ENCODE measurements at regions not wholly inside any gene's neighbourhood (a gene's known extent, or its start where the extent isn't known, plus 50 kb on each side); places are given as distances from the start of the nearest gene placed in this dataset.

DNA sequence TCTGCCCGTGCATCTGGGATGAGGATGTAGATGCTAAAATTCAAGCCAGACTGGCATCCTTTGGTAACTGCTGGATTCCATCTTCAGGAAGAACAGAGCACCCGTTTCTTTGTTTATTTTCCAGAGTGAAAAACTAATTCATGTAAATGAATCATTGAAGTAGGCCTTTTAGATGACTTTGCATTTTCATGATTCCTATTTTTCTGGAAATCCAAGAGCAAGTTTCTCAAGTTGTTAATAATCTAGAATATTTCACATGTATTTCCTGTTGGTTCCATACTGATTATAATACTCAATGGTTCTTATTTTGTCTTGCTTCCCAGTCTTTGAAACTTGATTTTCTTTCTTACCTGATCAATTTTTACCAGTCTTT is 328.4 kb downstream of the LPIN1 start:
- DNase-seq (ENCODE audit: low read depth in 3 of 3, low spot score in 2 of 3): no peak

DNA sequence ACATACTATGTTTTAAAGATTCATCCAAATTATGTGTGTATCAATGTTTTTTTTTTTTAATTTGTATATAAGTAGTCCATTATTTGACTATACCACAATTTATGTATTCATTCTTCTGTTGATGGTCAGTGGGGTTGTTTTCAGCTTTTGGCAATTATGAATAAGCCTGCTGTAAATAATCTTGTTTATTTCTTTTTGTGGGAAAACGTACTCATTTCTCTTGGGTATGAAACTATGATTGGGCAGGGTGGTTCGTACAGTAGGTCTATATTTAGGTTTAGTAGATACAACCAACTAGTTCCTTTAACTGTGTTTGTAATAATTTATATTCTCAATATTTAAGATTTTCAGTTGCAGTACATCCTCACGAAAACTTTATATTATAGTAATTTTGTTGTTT is 329.2 kb downstream of the LPIN1 start:
- DNase-seq (ENCODE audit: low read depth in 3 of 3, low spot score in 2 of 3): no peak

DNA sequence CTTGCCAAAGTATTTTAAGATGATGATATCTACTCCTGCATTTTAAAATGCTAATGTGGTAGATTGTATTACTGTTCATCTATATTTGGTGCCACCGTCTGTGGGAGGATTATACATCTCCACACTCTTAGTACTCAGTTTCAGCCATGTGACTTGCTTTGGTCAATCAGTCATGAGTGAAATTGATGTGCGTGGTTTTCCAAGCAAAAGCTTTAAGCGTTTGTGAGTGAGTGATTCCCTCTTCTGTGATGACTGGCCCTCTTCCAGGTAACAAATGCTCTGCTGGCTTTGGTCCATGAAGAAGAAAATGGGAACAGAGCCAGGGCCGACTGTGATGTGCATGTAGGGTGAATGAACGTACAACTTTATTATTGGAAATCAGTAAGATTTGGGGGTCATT is 330.4 kb downstream of the LPIN1 start:
- DNase-seq (ENCODE audit: low read depth in 3 of 3, low spot score in 2 of 3): no peak

DNA sequence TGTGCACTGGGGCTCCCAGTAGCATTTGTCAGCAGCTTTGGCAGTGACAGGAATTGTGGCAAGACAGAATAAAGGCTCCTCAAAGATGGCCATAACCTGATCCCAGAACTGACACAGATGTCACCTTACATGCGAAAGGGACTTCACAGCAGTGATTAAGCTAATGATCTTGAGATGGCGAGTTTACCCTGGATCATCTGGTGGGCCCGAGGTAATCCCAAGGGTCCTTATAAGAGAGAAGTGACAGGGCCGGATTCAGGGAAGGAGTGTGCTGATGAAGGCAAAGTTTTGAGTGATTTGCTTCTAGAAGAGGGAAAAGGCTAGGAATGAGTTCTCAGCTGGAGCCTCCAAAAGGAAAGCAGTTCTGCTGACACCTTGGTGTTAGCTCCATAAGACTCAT is 333.9 kb downstream of the LPIN1 start:
- DNase-seq (ENCODE audit: low read depth in 3 of 3, low spot score in 2 of 3): no peak

DNA sequence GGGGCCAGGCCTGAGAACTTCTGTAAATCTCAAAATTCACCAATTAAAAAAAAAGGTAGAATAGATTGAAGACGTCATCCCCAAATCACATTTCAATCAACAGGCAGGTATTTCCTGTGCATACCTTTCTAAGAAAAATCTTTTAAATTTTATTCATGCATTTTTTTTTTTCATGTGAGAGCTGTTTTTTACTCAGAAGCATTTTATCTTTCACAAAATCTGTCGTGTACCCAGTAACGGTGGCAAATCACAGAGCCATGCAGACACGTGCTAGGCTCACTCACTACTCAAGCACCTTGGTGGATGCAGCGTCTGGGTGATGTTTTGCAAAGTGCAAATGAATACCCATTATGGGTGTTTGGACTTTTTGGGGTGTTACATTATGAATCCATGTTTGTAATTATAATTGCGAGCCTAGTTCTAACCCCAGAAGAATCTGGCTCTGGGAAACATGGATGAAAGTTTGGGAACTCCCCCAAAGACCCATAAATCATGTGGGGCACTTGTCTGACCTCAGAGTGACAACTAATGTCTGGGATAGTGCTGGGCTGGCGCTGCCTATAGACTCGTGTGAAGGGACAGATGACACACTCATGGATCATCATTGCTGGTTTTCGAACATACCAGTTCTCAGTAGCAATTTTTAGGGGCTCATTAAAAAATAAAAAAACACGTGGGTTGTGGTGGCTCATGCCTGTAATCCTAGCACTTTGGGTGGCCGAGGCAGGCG is 335.2 kb downstream of the LPIN1 start:
- no peak for DNase-seq (ENCODE audit: low read depth in 3 of 3, low spot score in 2 of 3)

DNA sequence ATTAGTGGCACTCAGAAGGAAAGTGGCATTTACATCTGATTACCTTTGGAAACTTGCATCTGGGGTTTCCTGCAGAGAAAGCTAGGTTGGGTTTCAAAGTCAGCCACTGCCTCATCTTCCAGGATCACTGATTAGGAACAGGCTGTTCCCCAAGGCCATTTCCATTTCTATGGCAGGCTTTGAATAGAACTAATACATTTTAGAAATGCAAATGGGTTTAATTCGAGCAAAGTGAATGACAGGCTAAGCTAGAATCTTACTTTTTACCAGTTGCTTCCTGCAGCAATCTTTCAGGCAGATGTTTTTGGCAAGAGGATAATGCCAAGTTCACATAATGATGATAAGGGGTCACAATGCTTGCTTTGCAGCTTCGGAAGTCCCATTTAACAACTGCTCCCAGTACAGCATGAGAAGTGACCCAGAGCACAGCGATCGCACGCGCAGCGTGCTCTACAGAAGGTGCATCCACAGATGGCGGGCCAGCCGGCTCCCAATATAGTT is 336.7 kb downstream of the LPIN1 start:
- no peak for DNase-seq (ENCODE audit: low read depth in 3 of 3, low spot score in 2 of 3)

DNA sequence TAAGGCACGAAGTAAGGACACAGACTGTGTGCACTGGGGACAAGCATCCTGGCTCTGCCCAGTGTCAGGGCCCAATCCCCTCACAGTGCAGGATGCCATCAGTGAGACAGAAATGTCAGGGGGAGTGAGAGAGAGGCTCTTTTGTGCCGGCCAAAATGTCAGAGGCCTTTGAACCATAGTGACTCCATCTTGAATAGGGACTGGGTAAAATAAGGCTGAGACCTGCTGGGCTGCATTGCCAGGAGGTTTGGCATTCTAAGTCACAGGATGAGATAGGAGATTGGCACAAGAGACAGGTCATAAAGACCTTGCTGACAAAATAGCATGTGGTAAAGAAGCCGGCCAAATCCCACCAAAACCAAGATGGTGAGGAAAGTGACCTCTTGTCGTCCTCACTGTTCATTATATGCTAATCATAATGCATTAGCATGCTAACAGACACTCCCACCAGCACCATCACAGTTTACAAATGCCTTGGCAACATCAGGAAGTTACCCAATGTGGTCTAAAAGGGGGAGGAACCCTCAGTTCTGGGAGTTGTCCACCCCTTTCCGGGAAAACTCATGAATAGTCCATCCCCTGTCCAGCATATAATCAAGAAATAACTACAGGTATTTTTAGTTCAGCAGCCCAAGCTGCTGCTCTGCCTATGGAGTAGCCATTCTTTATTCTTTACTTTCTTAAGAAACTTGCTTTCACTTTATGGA is 337.4 kb downstream of the LPIN1 start:
- DNase-seq (ENCODE audit: low read depth in 3 of 3, low spot score in 2 of 3): no peak

DNA sequence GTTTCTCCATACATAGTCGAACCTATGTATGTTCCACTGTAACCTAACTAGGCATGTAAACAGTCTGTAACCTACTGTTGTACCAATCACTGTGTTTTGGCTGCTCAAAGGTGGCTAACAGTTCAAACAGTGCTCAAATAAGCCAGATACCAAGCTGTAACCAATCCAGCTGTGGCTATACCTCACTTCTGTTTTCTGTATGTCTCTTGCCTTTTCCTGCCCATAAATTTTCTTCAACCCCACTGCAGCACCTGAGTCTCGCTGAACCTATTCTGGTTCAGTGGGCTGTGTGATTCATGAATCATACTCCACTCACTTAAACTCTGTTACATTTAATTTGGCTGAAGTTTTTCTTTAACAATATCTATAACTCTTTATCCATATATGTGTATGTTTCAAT is 340.7 kb downstream of the LPIN1 start:
- DNase-seq (ENCODE audit: low read depth in 3 of 3, low spot score in 2 of 3): no peak

DNA sequence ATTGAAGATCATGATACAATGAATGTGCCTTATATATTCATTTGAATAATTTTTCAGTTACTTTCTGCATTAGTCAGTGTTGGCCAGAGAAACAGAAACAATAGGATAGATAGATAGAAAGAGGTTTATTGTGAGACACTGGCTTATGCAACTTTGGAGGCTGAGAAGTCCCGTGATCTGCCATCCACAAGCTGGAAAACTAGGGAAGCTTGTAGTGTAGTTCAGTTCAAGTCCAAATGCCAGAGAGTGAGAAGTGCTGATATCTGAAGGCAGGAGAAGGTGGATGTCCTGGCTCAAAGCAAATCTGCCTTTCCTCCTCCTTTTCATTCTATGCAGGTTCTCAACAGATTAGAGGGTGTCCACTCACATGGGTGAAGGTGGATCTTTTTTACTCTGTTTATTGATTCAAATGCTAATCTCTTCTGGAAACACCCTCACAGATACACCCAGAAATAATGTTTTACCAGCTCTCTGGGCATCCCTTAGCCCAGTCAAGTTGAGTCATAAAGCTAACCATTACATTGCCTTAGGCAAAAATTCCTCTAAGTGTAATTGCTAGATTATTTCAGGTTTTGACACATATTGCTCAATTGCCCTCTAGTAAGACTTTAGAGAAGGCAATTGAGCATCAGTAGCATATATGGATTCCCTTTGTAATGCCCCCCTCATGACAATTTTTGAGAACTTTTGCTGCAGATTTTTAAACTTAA is 341.4 kb downstream of the LPIN1 start:
- DNase-seq (ENCODE audit: low read depth in 3 of 3, low spot score in 2 of 3): no peak

DNA sequence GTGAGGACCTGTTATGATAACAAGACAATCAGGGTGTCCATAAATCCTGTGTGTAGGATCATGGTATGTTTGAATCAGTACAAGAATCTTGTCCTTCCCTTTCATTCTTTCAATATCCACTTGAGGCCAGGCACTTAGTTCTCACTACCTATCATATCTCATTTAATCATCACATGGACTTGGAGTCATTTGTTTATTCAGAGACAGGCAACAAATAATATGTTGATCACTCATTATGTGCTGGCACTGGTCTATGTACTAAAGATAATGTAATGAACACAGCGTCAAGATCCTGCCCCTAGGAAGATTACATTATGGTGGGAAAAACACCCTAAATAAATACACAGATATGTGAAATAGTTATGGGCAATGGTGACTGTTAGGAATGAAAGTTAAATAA is 342.6 kb downstream of the LPIN1 start:
- DNase-seq (ENCODE audit: low read depth in 3 of 3, low spot score in 2 of 3): no peak

DNA sequence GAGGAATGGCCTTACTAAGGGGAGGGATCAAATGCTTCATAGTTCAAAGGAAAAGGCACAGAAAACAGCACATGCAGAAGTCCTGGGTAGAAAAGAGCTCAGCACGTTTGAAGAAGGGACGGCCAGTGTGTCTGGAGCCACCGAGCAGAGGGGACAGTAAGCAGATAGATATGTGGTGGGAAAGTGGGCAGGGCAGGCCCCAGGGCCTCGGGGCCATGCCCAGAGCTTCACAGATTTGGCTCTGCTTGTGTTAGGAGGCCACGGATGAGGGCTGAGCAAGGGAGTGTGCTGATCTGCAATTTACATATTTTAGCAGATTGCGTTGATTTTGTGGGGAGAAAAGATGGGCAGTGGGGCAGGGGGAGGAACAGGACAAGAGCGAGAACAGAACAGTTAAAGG is 343.1 kb downstream of the LPIN1 start:
- DNase-seq (ENCODE audit: low read depth in 3 of 3, low spot score in 2 of 3): no peak

DNA sequence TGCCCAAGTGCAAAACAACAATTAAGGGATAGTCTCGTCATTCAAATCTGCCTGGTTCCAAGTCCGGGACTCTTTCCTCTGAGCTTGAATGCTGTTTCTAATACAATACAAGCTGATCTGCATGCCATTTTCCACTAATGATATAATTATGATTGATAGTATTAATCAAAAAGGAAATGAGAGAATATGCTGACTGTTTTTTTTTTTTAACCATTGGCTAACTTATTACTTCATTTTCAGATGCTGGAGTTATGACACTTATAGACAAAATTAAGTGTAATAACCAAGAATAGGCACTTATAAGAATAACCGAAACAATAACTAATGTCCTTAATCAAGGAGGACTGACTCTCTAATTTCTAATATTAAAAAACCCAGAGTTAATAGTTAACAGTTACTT is 343.6 kb downstream of the LPIN1 start:
- DNase-seq (ENCODE audit: low read depth in 3 of 3, low spot score in 2 of 3): no peak

DNA sequence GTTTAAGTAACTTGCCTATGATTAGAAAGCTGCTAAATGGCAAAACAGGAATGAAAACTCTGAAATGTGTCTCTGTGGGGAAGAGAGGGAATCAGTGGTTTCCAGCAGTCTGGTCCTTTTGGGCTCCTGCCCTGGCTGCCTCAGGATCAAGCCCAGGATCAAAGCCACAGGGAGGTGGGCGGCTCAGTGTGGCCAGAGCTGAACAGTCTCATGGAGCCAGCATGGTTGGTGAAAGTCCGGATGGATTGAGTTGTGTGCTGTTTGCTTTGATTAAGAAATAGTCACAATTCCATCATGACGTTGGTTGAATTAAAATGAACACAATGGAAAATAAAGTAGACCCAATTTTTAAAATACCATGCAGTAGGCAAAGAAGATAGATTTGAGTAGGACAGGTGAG is 344.2 kb downstream of the LPIN1 start:
- no peak for DNase-seq (ENCODE audit: low read depth in 3 of 3, low spot score in 2 of 3)

DNA sequence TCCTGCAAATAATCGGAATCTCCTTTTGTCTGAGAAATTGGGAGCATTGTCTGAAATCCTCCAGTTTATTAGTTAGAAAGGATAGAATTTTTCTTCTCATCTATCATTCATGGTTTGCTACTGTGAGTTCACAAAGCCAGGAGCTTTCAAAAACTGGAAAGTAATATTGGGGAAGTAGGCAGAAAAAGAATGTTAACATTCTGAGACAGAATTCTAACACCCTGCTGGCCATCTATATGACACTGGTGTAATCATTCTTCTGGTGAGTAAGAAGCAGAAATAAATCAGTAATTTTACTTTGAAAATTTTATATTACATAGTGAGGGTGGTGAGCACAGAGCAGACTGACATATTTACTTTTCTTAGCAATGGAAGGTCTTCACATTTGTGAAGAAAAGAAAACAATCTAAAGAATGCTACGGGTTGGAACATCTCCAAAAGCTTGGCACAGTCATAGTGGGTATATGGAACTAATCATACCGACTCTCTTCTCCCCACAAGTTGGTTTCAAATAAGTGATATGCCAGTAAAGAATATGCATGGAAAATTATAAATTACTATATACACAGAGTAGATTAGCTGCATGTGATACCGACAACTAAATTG is 344.9 kb downstream of the LPIN1 start:
- no peak for DNase-seq (ENCODE audit: low read depth in 3 of 3, low spot score in 2 of 3)

DNA sequence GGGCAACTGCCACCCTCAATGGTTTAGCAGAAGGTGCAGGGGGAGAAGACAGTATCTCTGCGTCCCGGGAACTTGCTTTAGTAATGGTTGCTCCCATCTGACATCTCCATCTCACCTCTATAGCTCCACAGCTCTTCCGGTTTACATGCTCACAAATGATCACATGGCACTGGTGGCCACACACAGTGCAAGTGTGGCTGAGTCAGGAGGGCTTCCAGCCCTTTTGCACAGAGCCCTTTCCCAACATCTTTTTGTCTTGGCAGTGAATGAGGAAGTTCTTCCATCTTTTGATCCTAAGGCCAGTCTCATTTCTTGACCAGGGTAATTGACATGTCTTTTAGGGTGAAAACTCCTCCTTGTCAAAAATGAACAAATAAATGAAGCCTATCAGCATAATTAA is 347.7 kb downstream of the LPIN1 start:
- no peak for DNase-seq (ENCODE audit: low read depth in 3 of 3, low spot score in 2 of 3)

DNA sequence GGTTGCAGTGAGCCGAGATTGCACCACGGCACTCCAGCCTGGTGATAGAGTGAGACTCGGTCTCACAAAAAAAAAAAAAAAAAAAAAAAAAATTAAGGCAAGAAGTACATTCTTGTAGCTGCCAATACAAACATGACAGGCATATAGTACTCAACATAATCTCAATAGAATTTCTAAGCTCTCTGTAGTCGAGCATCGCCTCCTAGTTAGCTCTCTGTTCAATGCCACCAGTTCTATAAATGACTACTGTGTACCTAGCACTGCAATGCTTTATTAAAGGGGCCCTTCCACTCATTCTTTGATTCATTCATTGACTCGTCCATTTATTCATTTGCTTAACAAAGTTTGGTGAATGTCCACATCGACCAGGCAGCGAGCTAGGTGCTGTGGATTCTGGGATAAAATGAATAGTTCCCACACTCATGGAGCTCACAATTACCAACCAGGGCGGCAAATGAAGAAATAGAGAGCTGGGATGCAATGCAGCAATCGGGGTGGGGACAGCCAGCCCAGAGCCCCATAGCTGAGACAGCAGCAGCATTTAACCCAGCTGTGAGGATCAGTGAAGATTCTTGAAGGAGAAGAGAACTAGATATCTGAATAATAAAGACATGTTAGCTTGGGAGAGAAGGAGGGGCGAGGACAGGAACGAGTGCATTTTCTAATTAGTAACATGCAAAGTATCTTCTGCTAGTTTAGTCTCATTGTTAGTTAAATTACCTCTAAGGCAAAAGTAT is 349.8 kb downstream of the LPIN1 start:
- DNase-seq (ENCODE audit: low read depth in 3 of 3, low spot score in 2 of 3): no peak

DNA sequence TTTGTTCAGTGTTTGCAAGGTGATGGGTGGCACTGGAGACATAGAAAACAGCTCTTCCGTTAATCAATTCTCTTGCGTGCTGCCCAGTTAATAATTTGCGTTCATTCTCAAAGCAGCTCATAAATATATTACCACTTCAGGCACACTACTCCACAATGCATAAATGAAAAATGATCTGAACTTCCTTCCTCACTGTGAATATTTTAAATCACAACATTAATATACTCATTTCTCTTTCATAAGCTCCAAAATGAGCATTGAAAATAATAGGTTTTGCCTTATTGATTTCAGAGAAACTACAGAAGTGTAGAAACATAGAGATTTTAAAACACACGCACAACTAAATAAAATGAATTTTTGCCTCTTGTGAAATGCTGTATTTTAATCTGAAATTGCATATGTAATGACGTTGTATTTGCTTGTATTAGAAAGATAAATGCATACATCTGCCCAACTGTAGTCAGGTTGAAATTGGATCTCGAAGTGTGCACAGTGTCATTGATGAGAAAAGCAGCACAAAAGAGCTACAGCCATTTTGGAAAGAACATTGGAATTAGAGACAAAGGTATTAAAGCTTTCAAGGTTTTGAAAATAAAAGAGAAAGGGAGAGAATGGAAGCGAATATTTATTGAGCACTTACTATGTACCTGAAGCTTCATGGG is 350.5 kb downstream of the LPIN1 start:
- no peak for DNase-seq (ENCODE audit: low read depth in 3 of 3, low spot score in 2 of 3)

DNA sequence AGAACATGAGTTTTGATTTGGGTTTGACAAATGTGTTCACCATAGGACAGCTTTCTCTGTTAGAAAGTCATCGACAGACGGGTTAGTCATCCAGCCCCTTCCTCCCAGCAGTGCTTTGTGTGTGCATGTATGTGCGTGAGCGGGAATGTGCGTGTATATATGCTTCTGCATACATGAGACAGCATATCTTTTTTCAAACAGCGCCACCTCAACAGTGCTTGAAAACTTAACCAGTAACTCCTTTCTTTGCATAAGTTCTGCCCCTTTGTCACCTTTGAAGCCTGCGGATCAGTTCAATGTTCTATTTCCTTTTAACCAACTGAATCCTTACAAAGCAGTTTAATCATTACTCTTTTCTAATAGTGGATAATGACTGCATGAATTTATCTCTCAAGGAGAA is 351.4 kb downstream of the LPIN1 start:
- DNase-seq (ENCODE audit: low read depth in 3 of 3, low spot score in 2 of 3): no peak

DNA sequence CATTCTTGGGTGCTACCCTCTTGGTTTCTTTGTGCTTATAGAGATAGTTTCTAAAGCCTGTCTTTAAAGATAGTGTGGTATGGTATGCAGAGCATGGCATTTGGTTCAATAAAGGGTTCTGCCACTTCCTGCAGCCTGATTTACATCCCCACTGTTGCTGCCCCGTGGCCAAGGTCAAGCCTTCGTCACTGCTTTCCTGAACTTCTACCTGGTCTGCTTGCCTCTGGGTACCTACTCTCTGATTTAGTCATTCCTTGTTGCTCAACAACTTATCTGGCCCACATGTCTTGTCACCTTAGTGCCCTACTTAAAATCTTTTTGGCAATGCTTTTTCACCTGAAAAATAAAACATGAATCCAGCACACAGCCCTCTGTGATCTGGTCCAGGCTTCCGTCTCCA is 352.9 kb downstream of the LPIN1 start:
- no peak for DNase-seq (ENCODE audit: low read depth in 3 of 3, low spot score in 2 of 3)

DNA sequence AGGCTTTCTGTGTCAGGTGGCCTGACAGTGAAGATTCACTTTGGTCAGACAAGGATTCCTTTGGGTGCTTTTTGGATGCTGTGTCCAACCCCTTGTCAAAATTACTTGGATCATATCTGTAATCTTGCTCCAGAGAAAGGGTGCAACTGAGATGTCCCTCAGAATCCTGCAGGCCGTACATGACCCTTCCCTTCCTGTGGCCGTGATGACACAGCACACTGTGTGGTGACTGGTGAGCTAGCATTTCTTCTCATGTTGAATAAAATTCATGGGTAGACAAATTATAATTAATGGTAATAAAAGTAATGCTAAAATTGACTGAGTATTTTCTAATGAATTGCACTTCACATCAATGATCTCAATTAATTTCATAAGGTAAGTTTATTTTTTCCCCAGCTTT is 356.2 kb downstream of the LPIN1 start:
- DNase-seq (ENCODE audit: low read depth in 3 of 3, low spot score in 2 of 3): no peak

Measured in right renal cortex interstitium (tissue), 3 donors.